ENCODE measurements at regions not wholly inside any gene's neighbourhood (a gene's known extent, or its start where the extent isn't known, plus 50 kb on each side); places are given as distances from the start of the nearest gene placed in this dataset.
"Not testable (repeated sequence)": the region's sequence is repeated elsewhere in the genome, so short reads cannot be mapped to it uniquely, and the experiment has no call there.

DNA sequence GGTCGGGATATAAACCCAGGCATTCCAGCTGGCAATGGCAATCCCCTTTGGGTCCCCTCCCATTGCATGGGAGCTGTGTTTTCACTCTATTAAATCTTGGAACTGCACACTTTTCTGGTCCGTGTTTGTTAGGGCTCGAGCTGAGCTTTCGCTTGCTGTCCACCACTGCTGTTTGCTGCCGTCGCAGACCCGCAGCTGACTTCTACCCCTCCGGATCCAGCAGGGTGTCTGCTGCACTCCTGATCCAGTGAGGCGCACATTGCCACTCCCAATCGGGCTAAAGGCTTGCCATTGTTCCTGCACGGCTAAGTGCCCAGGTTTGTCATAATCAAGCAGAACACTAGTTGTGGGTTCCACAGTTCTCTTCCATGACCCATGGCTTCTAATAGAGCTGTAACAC is 1322.1 kb downstream of the ADGRL3 start:
- no peak overlapping the region for H3K4me3 ChIP-seq (ENCODE audit: low read depth, low read length)
- TF ChIP-seq, protein P1, sequence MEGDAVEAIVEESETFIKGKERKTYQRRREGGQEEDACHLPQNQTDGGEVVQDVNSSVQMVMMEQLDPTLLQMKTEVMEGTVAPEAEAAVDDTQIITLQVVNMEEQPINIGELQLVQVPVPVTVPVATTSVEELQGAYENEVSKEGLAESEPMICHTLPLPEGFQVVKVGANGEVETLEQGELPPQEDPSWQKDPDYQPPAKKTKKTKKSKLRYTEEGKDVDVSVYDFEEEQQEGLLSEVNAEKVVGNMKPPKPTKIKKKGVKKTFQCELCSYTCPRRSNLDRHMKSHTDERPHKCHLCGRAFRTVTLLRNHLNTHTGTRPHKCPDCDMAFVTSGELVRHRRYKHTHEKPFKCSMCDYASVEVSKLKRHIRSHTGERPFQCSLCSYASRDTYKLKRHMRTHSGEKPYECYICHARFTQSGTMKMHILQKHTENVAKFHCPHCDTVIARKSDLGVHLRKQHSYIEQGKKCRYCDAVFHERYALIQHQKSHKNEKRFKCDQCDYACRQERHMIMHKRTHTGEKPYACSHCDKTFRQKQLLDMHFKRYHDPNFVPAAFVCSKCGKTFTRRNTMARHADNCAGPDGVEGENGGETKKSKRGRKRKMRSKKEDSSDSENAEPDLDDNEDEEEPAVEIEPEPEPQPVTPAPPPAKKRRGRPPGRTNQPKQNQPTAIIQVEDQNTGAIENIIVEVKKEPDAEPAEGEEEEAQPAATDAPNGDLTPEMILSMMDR (IDR thresholded peaks at IDR 0.05; ENCODE audit: insufficient read depth, low read depth, low read length): no peak
- DNase-seq (ENCODE audit: low read depth): no peak

DNA sequence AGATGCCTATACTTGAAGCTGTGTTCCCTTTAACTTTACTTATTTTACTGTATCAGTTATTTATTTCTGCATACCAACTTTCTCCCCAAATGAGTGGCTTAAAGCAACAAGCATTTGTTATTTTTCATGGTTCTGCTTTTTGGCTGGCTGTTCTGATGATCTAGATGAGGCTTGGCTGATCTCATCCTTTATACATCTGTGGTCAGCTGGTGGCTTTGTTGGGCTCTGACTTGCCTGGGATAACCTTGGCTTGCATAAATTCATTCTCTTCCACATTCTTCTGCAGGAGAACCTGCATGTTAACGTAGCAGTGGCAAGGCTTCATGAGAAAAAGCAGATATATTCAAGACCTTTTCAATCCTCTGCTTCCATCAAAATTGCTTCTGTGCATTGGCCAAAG is 1317.6 kb downstream of the ADGRL3 start:
- TF ChIP-seq, protein P1 (IDR thresholded peaks at IDR 0.05; ENCODE audit: insufficient read depth, low read depth, low read length): no peak
- H3K4me3 ChIP-seq (ENCODE audit: low read depth, low read length): no peak overlapping the region
- DNase-seq (ENCODE audit: low read depth): no peak

DNA sequence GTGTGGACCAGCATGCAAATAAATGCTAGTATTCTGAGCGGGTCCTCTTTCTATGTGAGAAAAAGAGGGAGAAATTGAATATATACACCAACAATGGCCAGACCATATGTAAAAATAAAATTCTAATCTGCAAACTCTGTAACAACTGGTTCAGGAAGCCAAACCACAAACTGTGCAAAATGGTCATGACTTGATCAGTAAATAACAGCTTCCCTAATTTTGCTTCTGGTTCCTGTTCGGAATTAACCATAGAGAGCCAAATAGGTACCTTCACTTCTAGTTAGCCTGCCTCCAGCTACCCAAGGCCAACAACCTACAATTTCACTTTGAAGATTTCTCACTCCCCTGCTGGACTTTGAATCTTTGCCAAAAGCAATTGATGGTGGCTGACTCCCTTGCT is 1313.2 kb downstream of the ADGRL3 start:
- DNase-seq (ENCODE audit: low read depth): no peak
- no peak overlapping the region for H3K4me3 ChIP-seq (ENCODE audit: low read depth, low read length)
- TF ChIP-seq, protein P1 (IDR thresholded peaks at IDR 0.05; ENCODE audit: insufficient read depth, low read depth, low read length): no peak

DNA sequence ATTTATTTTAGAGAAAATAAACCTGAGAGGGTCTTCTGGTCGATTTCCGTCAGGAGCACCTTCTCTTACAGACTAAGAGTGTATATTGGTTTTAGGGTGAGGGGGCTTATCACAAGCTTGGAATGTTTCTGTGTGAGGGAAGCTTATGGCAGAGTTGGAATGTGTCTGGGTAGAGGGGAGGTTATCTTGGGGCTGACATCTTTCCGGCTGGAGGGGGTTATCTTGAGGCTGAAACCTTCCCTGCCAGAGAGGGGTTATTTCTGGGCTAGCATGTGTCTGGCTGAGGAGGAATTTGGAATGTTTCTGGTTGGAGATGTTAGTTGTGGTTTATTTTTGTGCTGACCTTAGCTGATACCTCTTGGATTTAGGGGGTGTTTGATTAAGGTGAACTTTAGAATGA is 1312.1 kb downstream of the ADGRL3 start:
- no peak overlapping the region for H3K4me3 ChIP-seq (ENCODE audit: low read depth, low read length)
- no peak for DNase-seq (ENCODE audit: low read depth)
- TF ChIP-seq, protein P1 (IDR thresholded peaks at IDR 0.05; ENCODE audit: insufficient read depth, low read depth, low read length): no peak

DNA sequence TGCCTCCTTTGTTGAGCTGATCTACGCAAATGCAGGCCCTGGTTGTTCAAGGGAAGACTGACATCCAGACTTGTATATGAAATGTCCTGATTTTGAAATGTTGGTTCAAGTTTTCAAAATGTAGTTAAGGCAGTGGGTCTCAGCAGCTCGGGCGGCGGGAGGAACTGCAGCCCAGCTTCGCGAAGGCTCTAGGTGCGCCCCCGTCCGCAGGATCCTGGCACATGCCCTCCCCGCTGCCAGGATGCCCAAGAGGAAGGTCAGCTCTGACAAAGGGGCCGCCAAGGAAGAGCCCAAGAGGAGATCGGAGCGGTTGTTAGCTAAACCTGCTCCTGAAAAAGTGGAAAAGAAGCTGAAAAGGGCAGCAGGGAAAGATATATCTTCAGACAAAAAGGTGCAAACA is 1310.1 kb downstream of the ADGRL3 start:
- TF ChIP-seq, protein P1 (IDR thresholded peaks at IDR 0.05; ENCODE audit: insufficient read depth, low read depth, low read length): no peak
- H3K4me3 ChIP-seq (ENCODE audit: low read depth, low read length): no peak overlapping the region
- DNase-seq (ENCODE audit: low read depth): no peak

DNA sequence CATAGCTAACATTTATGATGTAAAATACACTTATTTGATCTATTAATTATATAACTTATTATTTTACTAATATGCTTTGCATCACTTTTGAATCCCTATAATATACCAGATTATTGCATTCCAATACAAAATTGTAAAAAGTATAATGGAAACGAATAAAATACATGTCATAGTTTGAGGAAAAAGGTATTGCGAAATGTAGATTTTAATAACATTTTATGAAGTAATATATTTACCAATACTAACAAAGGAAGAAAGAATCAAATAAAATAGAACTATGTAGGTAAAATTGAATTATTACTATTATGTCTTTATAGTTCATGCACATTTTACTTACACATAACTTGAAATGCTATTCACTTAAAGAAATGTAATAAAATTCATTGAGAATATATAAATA is 1300.2 kb downstream of the ADGRL3 start:
- no peak for DNase-seq (ENCODE audit: low read depth)
- TF ChIP-seq, protein P1 (IDR thresholded peaks at IDR 0.05; ENCODE audit: insufficient read depth, low read depth, low read length): no peak

DNA sequence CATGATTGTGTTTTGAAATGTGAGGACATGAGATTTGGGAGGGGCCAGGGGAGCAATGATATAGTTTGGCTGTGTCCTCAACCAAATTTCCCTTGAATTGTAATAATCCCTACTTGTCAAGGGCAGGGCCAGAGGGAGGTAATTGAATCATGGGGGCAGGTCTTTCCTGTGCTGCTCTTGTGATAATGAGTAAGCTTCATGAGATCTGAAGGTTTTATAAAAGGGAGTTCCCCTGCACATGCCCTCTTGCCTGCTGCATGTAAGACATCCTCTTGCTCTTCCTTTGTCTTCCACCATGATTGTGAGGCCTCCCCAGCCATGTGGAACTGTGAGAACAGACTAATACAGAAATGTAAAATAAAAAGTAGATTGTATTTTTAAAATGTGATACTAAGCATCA is 1294.9 kb downstream of the ADGRL3 start:
- DNase-seq (ENCODE audit: low read depth): no peak
- TF ChIP-seq, protein P1 (IDR thresholded peaks at IDR 0.05; ENCODE audit: insufficient read depth, low read depth, low read length): no peak
- H3K4me3 ChIP-seq (ENCODE audit: low read depth, low read length): no peak overlapping the region

More for the DNA sequence above, 1300.2 kb downstream of the ADGRL3 start:
- no peak overlapping the region for H3K4me3 ChIP-seq (ENCODE audit: low read depth, low read length)

DNA sequence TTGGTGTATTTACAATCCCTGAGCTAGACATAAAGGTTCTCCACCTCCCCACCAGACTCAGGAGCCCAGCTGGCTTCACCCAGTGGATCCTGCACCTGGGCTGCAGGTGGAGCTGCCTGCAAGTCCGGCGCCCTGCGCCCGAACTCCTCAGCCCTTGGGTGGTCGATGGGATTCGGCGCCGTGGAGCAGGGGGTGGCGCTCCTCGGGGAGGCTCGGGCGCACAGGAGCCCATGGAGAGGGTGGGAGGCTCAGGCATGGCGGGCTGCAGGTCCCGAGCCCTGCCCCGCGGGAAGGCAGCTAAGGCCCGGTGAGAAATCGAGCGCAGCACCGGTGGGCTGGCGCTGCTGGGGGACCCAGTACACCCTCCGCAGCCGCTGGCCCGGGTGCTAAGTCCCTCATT is 1291.6 kb downstream of the ADGRL3 start:
- DNase-seq (ENCODE audit: low read depth); H3K4me3 ChIP-seq (ENCODE audit: low read depth, low read length): not testable (repeated sequence)
